Adrenal gland (tissue), 9 donors: ENCODE measurements at regions not wholly inside any gene's neighbourhood (a gene's known extent, or its start where the extent isn't known, plus 50 kb on each side); places are given as distances from the start of the nearest gene placed in this dataset.

ENCODE experiments used
- DNase-seq, 7 donors: peaks; one replicate each; pipeline ENCODE4 v3.0.0-alpha.2; 2019 to 2020
- H3K27ac ChIP-seq, 5 donors: fragments of 200-600 bp; sonication (generic) in 4 of 5; 1 replicate in 3 of 5; 2 replicates in 2 of 5; pipeline versions ENCODE4 v1.5.1 to v1.8.0; 2016 to 2020; ENCODE audit warnings: mild to moderate bottlenecking in 1 of 5
- H3K27me3 ChIP-seq: fragments of 200-600 bp; 2 replicates; pipeline ENCODE4 v1.8.0; 2021
- H3K36me3 ChIP-seq, 2 donors: fragments of 200-600 bp; replicated peaks in 1 of 2; 1 replicate in 1 of 2; 2 replicates in 1 of 2; pipeline versions ENCODE4 v1.5.1 to v1.8.0; 2018 to 2022
- H3K4me1 ChIP-seq, 2 donors: fragments of 200-600 bp; replicated peaks in 1 of 2; 1 replicate in 1 of 2; 2 replicates in 1 of 2; pipeline versions ENCODE4 v1.5.1 to v1.8.0; 2018 to 2021
- H3K4me3 ChIP-seq, 4 donors: fragments of 200-600 bp; sonication (generic) in 3 of 4; one replicate each; pipeline ENCODE4 v1.5.1; 2016 to 2018
- H3K9me3 ChIP-seq, 3 donors: fragments of 200-600 bp; sonication (generic) in 1 of 3; replicated peaks in 1 of 3; 1 replicate in 2 of 3; 2 replicates in 1 of 3; pipeline versions ENCODE4 v1.5.1 to v1.8.0; 2016 to 2021
- POLR2A ChIP-seq, 2 donors: fragments of 450-650 bp; IDR thresholded peaks; one replicate each; pipeline ENCODE4 v1.6.1; 2017; ENCODE audit warnings: antibody characterized with exemption in 2 of 2, mild to moderate bottlenecking in 2 of 2, moderate library complexity in 1 of 2
- WGBS, 4 donors: extraction: QIAGEN DNeasy Blood & Tissue Kit in 2 of 4; methylation state at CpG; one replicate each; pipeline versions ENCODE4 v1.1.5 to v1.1.7; 2013 to 2017; 5-methylcytosine and 5-hydroxymethylcytosine counted together
- intact Hi-C, 2 donors: fragments of 100-400 bp; cut with DNase I; formaldehyde crosslinking; loops; one replicate each; pipeline versions ENCODE4 v1.14.1 to v1.15.0; 2022 to 2023
- TF ChIP-seq, protein P1 (sequence below), 6 experiments: fragments of 450-650 bp in 4 of 6; fragments of 200-600 bp in 2 of 6; sonication (generic) in 1 of 6; IDR thresholded peaks; 1 replicate in 5 of 6; 2 replicates in 1 of 6; pipeline versions ENCODE4 v1.5.1 to v1.8.0; 2016 to 2021; ENCODE audit warnings: antibody characterized with exemption in 6 of 6, mild to moderate bottlenecking in 2 of 6, moderate library complexity in 1 of 6
- donor health status: healthy with polysubstance abuse.
- donor health status: Bipolar disorder and iron deficiency.
- donor health status: DM: yes; HTN: yes; CAD: no.
- donor health status: DM: no; HTN: no; CAD: no.
- donor health status: DM: no; HTN: no; CAD: no.

DNA sequence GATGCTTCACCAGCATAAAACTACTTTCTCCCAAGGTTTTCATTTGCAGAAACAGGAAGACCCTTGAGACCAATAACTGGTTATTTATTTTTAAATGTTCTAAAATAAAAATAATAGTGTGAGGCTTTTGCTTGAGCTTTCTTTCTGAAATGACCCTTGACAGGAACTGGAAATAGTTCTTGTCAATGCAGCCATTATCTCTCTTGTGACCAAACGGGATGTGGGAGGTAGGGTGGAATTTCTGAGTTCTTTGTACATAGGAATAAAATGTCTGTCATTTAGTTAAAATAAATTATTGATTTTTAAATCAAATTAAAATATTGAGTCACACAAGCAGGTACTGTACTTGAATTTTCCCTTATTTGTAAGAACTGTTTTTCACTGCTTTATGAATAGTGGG lies 110.2 kb upstream of the CCN2 start:
- H3K27me3 ChIP-seq, result no peaks in the 10 kb centered on the region
- 35 to 56% (median 51%) methylated on average over 1 of the region's 1 CpG for WGBS, 4 donors
- H3K4me1 ChIP-seq, result no peaks in the 10 kb centered on the region
- H3K36me3 ChIP-seq, result no peaks in the 10 kb centered on the region
- H3K4me3 ChIP-seq, result no peak overlapping the region
- H3K27ac ChIP-seq, result no peak overlapping the region
- TF ChIP-seq POLR2A (IDR thresholded peaks at IDR 0.05), result no peak
- TF ChIP-seq, protein P1, sequence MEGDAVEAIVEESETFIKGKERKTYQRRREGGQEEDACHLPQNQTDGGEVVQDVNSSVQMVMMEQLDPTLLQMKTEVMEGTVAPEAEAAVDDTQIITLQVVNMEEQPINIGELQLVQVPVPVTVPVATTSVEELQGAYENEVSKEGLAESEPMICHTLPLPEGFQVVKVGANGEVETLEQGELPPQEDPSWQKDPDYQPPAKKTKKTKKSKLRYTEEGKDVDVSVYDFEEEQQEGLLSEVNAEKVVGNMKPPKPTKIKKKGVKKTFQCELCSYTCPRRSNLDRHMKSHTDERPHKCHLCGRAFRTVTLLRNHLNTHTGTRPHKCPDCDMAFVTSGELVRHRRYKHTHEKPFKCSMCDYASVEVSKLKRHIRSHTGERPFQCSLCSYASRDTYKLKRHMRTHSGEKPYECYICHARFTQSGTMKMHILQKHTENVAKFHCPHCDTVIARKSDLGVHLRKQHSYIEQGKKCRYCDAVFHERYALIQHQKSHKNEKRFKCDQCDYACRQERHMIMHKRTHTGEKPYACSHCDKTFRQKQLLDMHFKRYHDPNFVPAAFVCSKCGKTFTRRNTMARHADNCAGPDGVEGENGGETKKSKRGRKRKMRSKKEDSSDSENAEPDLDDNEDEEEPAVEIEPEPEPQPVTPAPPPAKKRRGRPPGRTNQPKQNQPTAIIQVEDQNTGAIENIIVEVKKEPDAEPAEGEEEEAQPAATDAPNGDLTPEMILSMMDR (IDR thresholded peaks at IDR 0.05), result no peak
- DNase-seq, result no peak
- H3K9me3 ChIP-seq, result no peaks in the 10 kb centered on the region
- intact Hi-C loops, result no loop called here

DNA sequence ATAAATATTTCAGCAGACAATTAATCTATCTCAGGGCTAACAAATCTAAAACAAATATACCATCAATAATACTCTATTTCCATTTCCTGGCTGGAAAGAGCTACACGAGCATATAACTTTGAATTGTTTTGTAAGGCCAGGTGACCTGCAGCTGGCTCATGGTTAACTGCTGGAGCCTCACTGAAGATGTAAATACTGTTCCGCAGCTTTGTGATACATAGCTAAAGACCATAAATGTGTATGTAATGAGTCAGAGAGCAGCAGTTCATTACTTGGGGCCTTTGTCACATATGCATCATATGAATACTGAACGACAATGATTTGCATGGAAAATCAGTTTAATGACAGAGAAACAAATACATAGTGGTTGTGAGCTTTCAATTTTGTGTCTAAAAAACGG lies 109.4 kb upstream of the CCN2 start:
- Histone ChIP-seq H3K4me3 (no peak overlapping the region), H3K36me3 (no peaks in the 10 kb centered on the region), H3K9me3 (no peaks in the 10 kb centered on the region), H3K4me1 (no peaks in the 10 kb centered on the region), H3K27me3 (no peaks in the 10 kb centered on the region), H3K27ac (no peak overlapping the region)
- intact Hi-C loops, result no loop called here
- WGBS, 4 donors, result 70 to 83% (median 74%) methylated on average over 4 of the region's 4 CpGs
- TF ChIP-seq, protein P1 (IDR thresholded peaks at IDR 0.05), result no peak
- TF ChIP-seq POLR2A (IDR thresholded peaks at IDR 0.05), result no peak
- DNase-seq, result no peak

DNA sequence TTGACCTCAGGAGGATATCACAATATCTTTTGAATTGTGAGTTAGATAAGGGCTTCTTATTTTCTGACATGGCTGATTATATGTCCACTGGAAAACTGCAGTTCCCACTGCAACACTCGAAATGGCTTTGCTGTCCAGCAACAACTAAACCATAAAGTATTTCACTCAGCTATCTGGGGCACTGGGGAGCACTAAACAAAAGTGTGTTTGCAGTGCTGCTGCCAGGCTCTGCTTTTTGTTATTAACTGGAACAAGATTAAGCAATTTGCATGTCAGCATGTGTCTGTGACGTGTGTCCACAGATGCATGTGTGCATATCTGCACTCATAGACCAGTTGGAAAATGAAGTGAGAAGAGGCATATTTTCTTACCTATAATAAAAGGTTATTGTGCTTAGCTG lies 107.8 kb upstream of the CCN2 start:
- H3K27me3 ChIP-seq, result no peaks in the 10 kb centered on the region
- H3K4me3 ChIP-seq, result no peak overlapping the region
- intact Hi-C loops, result no loop called here
- H3K36me3 ChIP-seq, result no peaks in the 10 kb centered on the region
- 24 to 74% (median 58%) methylated on average over 2 of the region's 2 CpGs for WGBS, 4 donors
- no peaks in the 10 kb centered on the region for H3K9me3 ChIP-seq
- no peak overlapping the region for H3K27ac ChIP-seq
- no peaks in the 10 kb centered on the region for H3K4me1 ChIP-seq
- TF ChIP-seq, protein P1 (IDR thresholded peaks at IDR 0.05), result no peak
- TF ChIP-seq POLR2A (IDR thresholded peaks at IDR 0.05), result no peak
- no peak for DNase-seq

DNA sequence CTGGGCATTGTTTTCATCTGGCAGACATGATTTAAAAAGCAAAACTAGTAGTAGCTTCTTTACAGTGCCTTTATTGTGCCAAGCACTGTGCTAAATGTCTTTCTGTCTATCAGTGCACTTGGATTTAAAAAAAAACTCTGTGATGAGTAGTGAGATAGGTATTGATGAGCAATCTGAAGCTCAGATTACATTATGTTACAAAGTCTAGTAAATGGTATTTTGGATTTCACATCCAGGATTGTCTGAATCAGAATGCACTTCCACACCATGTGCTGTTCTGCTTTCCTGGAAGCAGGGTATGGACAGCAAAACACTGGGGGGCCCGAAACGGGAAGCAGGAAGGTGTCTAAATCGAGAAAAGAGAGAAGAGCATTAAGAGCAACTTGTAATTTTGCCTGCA lies 103.4 kb upstream of the CCN2 start:
- no peaks in the 10 kb centered on the region for H3K9me3 ChIP-seq
- 60 to 73% (median 65%) methylated on average over 3 of the region's 3 CpGs for WGBS, 4 donors
- no peak for DNase-seq
- no peaks in the 10 kb centered on the region for H3K27me3 ChIP-seq
- H3K27ac ChIP-seq, result no peak overlapping the region
- no peak for TF ChIP-seq POLR2A (IDR thresholded peaks at IDR 0.05)
- H3K4me3 ChIP-seq, result no peak overlapping the region
- H3K36me3 ChIP-seq, result no peaks in the 10 kb centered on the region
- no peaks in the 10 kb centered on the region for H3K4me1 ChIP-seq
- intact Hi-C loops, result no loop called here

DNA sequence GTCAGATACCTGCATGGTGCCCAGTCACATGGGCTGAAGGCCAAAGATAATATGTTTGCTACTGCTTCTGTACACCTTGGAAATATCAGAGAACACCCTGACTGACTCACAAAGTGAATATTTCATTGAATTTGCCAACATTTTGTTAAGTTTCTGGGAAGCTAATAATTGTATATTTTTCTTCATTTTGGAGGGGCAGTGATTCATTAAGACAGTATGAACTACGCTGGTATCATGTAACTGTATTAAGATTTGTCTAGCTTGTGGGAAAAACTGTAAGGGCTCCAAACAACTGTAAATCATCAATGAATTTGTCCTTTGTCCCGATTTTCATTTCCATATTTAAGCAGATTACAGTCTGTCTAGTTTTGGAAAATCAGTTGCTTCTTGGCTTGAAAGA lies 102.3 kb upstream of the CCN2 start:
- H3K4me1 ChIP-seq, result no peaks in the 10 kb centered on the region
- intact Hi-C loops, result no loop called here
- no peak for DNase-seq
- H3K36me3 ChIP-seq, result no peaks in the 10 kb centered on the region
- H3K27me3 ChIP-seq, result no peaks in the 10 kb centered on the region
- WGBS, 4 donors, result 42 to 50% (median 46%) methylated on average over 2 of the region's 2 CpGs
- TF ChIP-seq POLR2A (IDR thresholded peaks at IDR 0.05), result no peak
- TF ChIP-seq, protein P1 (IDR thresholded peaks at IDR 0.05), result no peak
- no peak overlapping the region for H3K4me3 ChIP-seq
- no peaks in the 10 kb centered on the region for H3K9me3 ChIP-seq
- H3K27ac ChIP-seq, result no peak overlapping the region
